Prostate gland (tissue), 2 donors: ENCODE measurements at regions not wholly inside any gene's neighbourhood (a gene's known extent, or its start where the extent isn't known, plus 50 kb on each side); places are given as distances from the start of the nearest gene placed in this dataset.

Source experiments
- DNase-seq: peaks from one replicate; pipeline ENCODE4 v3.0.0-alpha.2; 2019; ENCODE audit warnings: low spot score
- H3K27ac ChIP-seq, 2 donors: fragments of 200-600 bp; sonication (generic); 2 replicates each; pipeline ENCODE4 v1.5.1; 2017 to 2019
- H3K27me3 ChIP-seq: fragments of 200-600 bp; sonication (generic); replicated peaks from 2 replicates; pipeline ENCODE4 v1.5.1; 2019; ENCODE audit not compliant: insufficient read depth
- H3K36me3 ChIP-seq, 2 donors: fragments of 200-600 bp; sonication (generic); 1 replicate in 1 of 2; 2 replicates in 1 of 2; pipeline versions ENCODE4 v1.5.1 to v1.8.1; 2017 to 2019
- H3K4me1 ChIP-seq: fragments of 200-600 bp; sonication (generic); replicated peaks from 2 replicates; pipeline ENCODE4 v1.5.1; 2019
- H3K4me3 ChIP-seq, 2 donors: fragments of 200-600 bp; sonication (generic); 2 replicates each; pipeline ENCODE4 v1.5.1; 2017 to 2019
- H3K9me3 ChIP-seq: fragments of 200-600 bp; sonication (generic); 2 replicates; pipeline ENCODE4 v1.5.1; 2017
- CTCF ChIP-seq, 4 experiments: fragments of 200-600 bp in 2 of 4; fragments of 450-650 bp in 2 of 4; sonication (generic) in 2 of 4; IDR thresholded peaks; 1 replicate in 3 of 4; 2 replicates in 1 of 4; pipeline ENCODE4 v1.5.1; 2016 to 2019; ENCODE audit warnings: antibody characterized with exemption in 4 of 4, mild to moderate bottlenecking in 2 of 4, moderate library complexity in 2 of 4
- POLR2A ChIP-seq: fragments of 450-650 bp; IDR thresholded peaks from one replicate; pipeline ENCODE4 v1.6.1; 2016; ENCODE audit warnings: antibody characterized with exemption, mild to moderate bottlenecking
- POLR2AphosphoS5 ChIP-seq: sonication (generic); formaldehyde crosslinking; IDR thresholded peaks from one replicate; pipeline ENCODE4 v1.6.1; 2017; ENCODE audit warnings: antibody characterized with exemption
- WGBS: methylation state at CpG from one replicate; pipeline ENCODE4 v1.1.5; 2018; 5-methylcytosine and 5-hydroxymethylcytosine counted together
- intact Hi-C: fragments of 100-400 bp; cut with DNase I; formaldehyde crosslinking; loops from one replicate; pipeline ENCODE4 v1.14.2; 2022

- no peaks in the 10 kb centered on the region for H3K4me1 ChIP-seq
- intact Hi-C loops: no loop called here
- no peak for DNase-seq
- H3K9me3 ChIP-seq: no peaks in the 10 kb centered on the region
- 67% methylated on average over 18 of the region's 18 CpGs for WGBS
- H3K4me3 ChIP-seq: no peak overlapping the region
- H3K27me3 ChIP-seq: no peaks in the 10 kb centered on the region
- no peak for TF ChIP-seq CTCF (IDR thresholded peaks at IDR 0.05)
- no peak for TF ChIP-seq POLR2A
- TF ChIP-seq POLR2AphosphoS5: no peak
- no peak overlapping the region for H3K27ac ChIP-seq
- no peaks in the 10 kb centered on the region for H3K36me3 ChIP-seq
Observed at GRCh38 chr10:124224331-124225028, 131.1 kb upstream of the CHST15 start.

GRCh38 chr10:124223711-124224085 lies 130.3 kb upstream of the CHST15 start:
- DNase-seq: no peak
- WGBS: 96% methylated on average over 6 of the region's 6 CpGs
- intact Hi-C loops: no loop called here

GRCh38 chr10:124222988-124223710 lies 129.8 kb upstream of the CHST15 start:
- Histone ChIP-seq H3K9me3 (no peaks in the 10 kb centered on the region), H3K27ac (no peak overlapping the region), H3K36me3 (no peaks in the 10 kb centered on the region), H3K27me3 (no peaks in the 10 kb centered on the region), H3K4me3 (no peak overlapping the region), H3K4me1 (no peaks in the 10 kb centered on the region)
- 65% methylated on average over 10 of the region's 10 CpGs for WGBS
- no peak for DNase-seq
- intact Hi-C loops: no loop called here
- TF ChIP-seq POLR2A (no peak), CTCF (IDR thresholded peaks at IDR 0.05) (no peak), POLR2AphosphoS5 (no peak)

More at GRCh38 chr10:124223711-124224085, 130.3 kb upstream of the CHST15 start:
- no peak for TF ChIP-seq CTCF (IDR thresholded peaks at IDR 0.05)
- TF ChIP-seq POLR2AphosphoS5: no peak
- no peak for TF ChIP-seq POLR2A
- no peaks in the 10 kb centered on the region for H3K36me3 ChIP-seq
- H3K27ac ChIP-seq: no peak overlapping the region
- no peaks in the 10 kb centered on the region for H3K27me3 ChIP-seq
- H3K4me3 ChIP-seq: no peak overlapping the region
- H3K9me3 ChIP-seq: no peaks in the 10 kb centered on the region
- H3K4me1 ChIP-seq: no peaks in the 10 kb centered on the region

GRCh38 chr10:124222318-124222987 lies 129.1 kb upstream of the CHST15 start:
- TF ChIP-seq CTCF (IDR thresholded peaks at IDR 0.05) (no peak), POLR2A (no peak), POLR2AphosphoS5 (no peak)
- 86% methylated on average over 12 of the region's 15 CpGs for WGBS
- intact Hi-C loops: no loop called here
- Histone ChIP-seq H3K4me1 (no peaks in the 10 kb centered on the region), H3K36me3 (no peaks in the 10 kb centered on the region), H3K27ac (no peak overlapping the region), H3K27me3 (no peaks in the 10 kb centered on the region), H3K4me3 (no peak overlapping the region), H3K9me3 (no peaks in the 10 kb centered on the region)
- no peak for DNase-seq
